ENCODE measurements at regions not wholly inside any gene's neighbourhood (a gene's known extent, or its start where the extent isn't known, plus 50 kb on each side); places are given as distances from the start of the nearest gene placed in this dataset.

DNA sequence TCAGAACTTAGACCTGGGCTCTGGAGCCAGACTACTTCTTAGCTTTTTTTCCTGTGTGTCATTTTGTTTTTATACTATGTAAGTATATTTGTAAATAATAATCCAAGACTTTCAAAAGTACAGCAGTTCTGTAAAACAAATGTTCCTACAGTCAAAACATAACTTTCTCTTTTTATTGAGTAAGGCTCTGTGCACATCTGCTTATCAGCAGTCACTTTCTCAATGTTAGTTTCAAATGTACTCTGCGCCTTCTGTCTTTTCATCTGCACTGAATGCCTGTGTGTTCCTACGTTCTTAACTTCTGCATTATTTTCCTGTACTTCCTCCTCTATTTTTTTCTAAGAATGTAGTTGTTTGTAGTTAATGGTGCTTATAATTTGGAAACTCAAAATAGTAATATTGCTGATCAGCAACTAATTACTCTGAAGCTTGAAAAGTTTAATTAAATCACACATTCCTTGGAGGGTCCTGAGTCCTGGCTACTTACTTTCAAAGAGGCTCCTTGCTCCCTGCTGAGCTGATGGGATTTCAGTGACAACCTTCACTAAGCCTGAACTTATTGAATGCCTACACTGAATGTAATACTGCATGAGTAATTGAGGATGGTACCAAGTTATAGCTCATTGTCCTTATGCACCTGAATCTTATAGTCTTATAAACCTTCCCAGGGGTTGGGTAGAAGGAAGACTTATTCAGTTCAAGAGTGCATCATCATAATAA is 329.9 kb downstream of the KCNJ2 start:
- H3K4me3 Mint-ChIP-seq = no peak overlapping the region
- POLR2A ChIA-PET = no interaction called here
- no peak overlapping the region for H3K27ac Mint-ChIP-seq
- no peaks in the 10 kb centered on the region for H3K27me3 Mint-ChIP-seq
- H3K4me1 Mint-ChIP-seq (ENCODE audit: low read depth) = no peaks in the 10 kb centered on the region
- no peak for DNase-seq
- no peaks in the 10 kb centered on the region for H3K9me3 Mint-ChIP-seq
- TF ChIP-seq, protein P1, sequence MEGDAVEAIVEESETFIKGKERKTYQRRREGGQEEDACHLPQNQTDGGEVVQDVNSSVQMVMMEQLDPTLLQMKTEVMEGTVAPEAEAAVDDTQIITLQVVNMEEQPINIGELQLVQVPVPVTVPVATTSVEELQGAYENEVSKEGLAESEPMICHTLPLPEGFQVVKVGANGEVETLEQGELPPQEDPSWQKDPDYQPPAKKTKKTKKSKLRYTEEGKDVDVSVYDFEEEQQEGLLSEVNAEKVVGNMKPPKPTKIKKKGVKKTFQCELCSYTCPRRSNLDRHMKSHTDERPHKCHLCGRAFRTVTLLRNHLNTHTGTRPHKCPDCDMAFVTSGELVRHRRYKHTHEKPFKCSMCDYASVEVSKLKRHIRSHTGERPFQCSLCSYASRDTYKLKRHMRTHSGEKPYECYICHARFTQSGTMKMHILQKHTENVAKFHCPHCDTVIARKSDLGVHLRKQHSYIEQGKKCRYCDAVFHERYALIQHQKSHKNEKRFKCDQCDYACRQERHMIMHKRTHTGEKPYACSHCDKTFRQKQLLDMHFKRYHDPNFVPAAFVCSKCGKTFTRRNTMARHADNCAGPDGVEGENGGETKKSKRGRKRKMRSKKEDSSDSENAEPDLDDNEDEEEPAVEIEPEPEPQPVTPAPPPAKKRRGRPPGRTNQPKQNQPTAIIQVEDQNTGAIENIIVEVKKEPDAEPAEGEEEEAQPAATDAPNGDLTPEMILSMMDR (IDR thresholded peaks at IDR 0.05) = no peak
- H3K36me3 Mint-ChIP-seq (ENCODE audit: low read depth) = no peaks in the 10 kb centered on the region
- no peak for ATAC-seq
- CTCF ChIA-PET = no interaction called here
- intact Hi-C loops (cut with micrococcal nuclease) = no loop called here

DNA sequence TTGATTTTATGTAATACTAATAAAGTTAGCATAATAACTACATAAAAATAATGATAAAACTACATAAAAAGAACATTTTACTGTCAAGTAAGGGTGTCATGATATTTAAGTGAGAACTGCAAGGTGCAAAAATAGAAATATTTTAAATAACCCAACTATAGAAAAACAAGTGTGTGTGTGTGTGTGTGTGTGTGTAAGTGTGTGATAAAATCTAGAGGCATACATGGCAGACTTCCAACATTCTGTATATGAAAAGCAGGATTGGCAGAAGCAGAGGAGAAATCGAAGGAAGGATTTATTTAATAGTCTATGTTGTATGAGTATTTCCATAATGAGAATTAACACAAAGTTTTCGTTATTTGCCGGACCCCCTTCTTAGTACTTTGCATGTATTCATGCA is 334.1 kb downstream of the KCNJ2 start:
- H3K9me3 Mint-ChIP-seq = no peaks in the 10 kb centered on the region
- H3K27me3 Mint-ChIP-seq = no peaks in the 10 kb centered on the region
- no peak overlapping the region for H3K4me3 Mint-ChIP-seq
- H3K27ac Mint-ChIP-seq = no peak overlapping the region
- H3K36me3 Mint-ChIP-seq (ENCODE audit: low read depth) = no peaks in the 10 kb centered on the region
- no peaks in the 10 kb centered on the region for H3K4me1 Mint-ChIP-seq (ENCODE audit: low read depth)
- no peak for ATAC-seq
- TF ChIP-seq, protein P1 (IDR thresholded peaks at IDR 0.05) = no peak
- intact Hi-C loops (cut with micrococcal nuclease) = no loop called here
- ChIA-PET CTCF (no interaction called here), POLR2A (no interaction called here)
- no peak for DNase-seq

DNA sequence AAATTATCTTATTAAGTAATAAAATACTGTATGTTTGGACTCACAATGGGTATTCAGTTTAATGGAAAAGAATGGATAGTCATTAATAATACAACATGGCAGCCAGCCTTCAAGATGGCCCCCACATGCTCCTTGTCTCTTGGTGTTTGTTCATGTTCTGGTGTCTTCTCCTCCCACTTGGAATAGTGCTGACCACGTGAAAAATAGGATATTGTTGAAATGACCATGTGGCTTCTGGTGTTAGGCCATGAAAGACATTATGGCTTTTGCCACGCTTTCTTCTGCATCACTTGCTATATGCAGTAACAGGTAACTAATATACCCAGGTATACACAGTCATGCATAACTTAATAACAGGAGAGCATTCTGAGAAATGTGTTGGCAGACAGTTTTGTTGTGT is 341.0 kb downstream of the KCNJ2 start:
- Mint-ChIP-seq H3K36me3 (ENCODE audit: low read depth) (no peaks in the 10 kb centered on the region), H3K4me1 (ENCODE audit: low read depth) (no peaks in the 10 kb centered on the region), H3K27me3 (no peaks in the 10 kb centered on the region), H3K27ac (no peak overlapping the region), H3K4me3 (no peak overlapping the region), H3K9me3 (no peaks in the 10 kb centered on the region)
- no peak for DNase-seq
- TF ChIP-seq, protein P1 (IDR thresholded peaks at IDR 0.05) = no peak
- ATAC-seq = no peak
- intact Hi-C loops (cut with micrococcal nuclease) = no loop called here
- ChIA-PET POLR2A (no interaction called here), CTCF (no interaction called here)

DNA sequence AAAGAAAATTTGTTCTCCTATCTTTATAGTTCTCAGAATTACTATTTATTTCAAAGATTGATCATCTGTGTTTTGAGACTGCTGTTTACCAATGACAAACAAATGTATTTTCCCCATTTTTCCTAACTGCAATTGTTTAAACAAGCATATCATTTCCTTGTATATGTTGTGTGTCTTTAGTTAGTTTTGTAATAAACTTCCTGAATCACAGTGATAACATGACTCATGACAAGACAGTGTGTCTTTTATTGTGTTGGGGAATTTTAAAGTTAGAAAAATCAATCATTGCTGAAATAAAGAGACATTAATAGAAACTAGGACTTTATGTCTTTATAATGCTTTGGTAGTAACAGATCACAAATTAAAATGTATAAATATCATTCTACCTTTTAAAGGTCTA is 348.5 kb downstream of the KCNJ2 start:
- intact Hi-C loops (cut with micrococcal nuclease) = no loop called here
- no peak for DNase-seq
- no peaks in the 10 kb centered on the region for H3K9me3 Mint-ChIP-seq
- no peak for ATAC-seq
- H3K4me1 Mint-ChIP-seq (ENCODE audit: low read depth) = no peaks in the 10 kb centered on the region
- no peaks in the 10 kb centered on the region for H3K27me3 Mint-ChIP-seq
- no peak overlapping the region for H3K27ac Mint-ChIP-seq
- no peak overlapping the region for H3K4me3 Mint-ChIP-seq
- TF ChIP-seq, protein P1 (IDR thresholded peaks at IDR 0.05) = no peak
- no peaks in the 10 kb centered on the region for H3K36me3 Mint-ChIP-seq (ENCODE audit: low read depth)
- ChIA-PET POLR2A (no interaction called here), CTCF (no interaction called here)

DNA sequence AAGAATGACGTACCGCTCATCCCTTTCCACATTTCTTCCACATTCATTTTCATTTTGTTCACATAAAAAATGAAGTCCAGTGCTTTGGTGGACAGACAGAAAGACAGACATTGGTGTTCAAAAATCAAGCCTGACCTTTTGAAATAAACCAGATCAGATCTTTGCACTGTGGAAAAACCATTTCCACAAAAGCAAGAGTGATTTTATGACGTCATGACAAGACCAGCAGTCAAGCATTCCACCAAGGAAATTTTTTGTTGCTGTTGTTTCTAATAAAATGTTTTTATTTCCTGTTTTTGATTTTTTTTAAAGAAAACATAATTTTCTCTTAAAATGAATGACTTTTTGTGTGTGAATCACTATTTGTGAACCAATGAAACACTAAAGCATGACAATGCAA is 350.0 kb downstream of the KCNJ2 start:
- Mint-ChIP-seq H3K4me3 (no peak overlapping the region), H3K27me3 (no peaks in the 10 kb centered on the region), H3K36me3 (ENCODE audit: low read depth) (no peaks in the 10 kb centered on the region), H3K27ac (no peak overlapping the region), H3K4me1 (ENCODE audit: low read depth) (no peaks in the 10 kb centered on the region), H3K9me3 (no peaks in the 10 kb centered on the region)
- DNase-seq = no peak
- TF ChIP-seq, protein P1 (IDR thresholded peaks at IDR 0.05) = no peak
- CTCF ChIA-PET = no interaction called here
- ATAC-seq = no peak
- intact Hi-C loops (cut with micrococcal nuclease) = no loop called here
- POLR2A ChIA-PET = no interaction called here

All from activated CD8-positive, alpha-beta T cell treated with anti-CD3 and anti-CD28 coated beads for 36 hours (primary cell).